CD4-positive, alpha-beta memory T cell (primary cell): ENCODE measurements at regions not wholly inside any gene's neighbourhood (a gene's known extent, or its start where the extent isn't known, plus 50 kb on each side); places are given as distances from the start of the nearest gene placed in this dataset.

Source experiments
- CTCF ChIA-PET: fragments of 350-600 bp; sonication (Branson Sonifier 250); formaldehyde crosslinking; loops from one replicate; lab custom pipeline; 2021; ENCODE audit warnings: inconsistent platforms; ENCODE audit not compliant: partially characterized antibody; lab: Charles Lee
- POLR2A ChIA-PET: fragments of 350-600 bp; sonication (Branson Sonifier 250); formaldehyde crosslinking; loops from one replicate; lab custom pipeline; 2021; ENCODE audit not compliant: partially characterized antibody; lab: Charles Lee
- DNase-seq, 5 donors: peaks; one replicate each; pipeline versions ENCODE4 v3.0.0 to v3.0.0-alpha.2; 2020 to 2022; ENCODE audit warnings: mixed read lengths in 1 of 5
- H3K27ac ChIP-seq: one replicate; pipeline ENCODE4 v1.7.0; 2013; ENCODE audit warnings: low read depth, low read length
- H3K27me3 ChIP-seq: 2 replicates; pipeline ENCODE4 v1.7.0; 2013; ENCODE audit warnings: mild to moderate bottlenecking, low read length, moderate library complexity; ENCODE audit not compliant: insufficient read depth
- H3K36me3 ChIP-seq: 2 replicates; pipeline ENCODE4 v1.7.0; 2013; ENCODE audit warnings: mild to moderate bottlenecking, low read length, moderate library complexity; ENCODE audit not compliant: insufficient read depth
- H3K4me1 ChIP-seq: 2 replicates; pipeline ENCODE4 v1.7.0; 2013; ENCODE audit warnings: mild to moderate bottlenecking, low read length, moderate library complexity; ENCODE audit not compliant: insufficient read depth
- H3K4me3 ChIP-seq, 2 donors: one replicate each; pipeline ENCODE4 v1.7.0; 2013; ENCODE audit warnings: low read length in 2 of 2, mild to moderate bottlenecking in 1 of 2
- H3K9me3 ChIP-seq, 2 donors: one replicate each; pipeline ENCODE4 v1.7.0; 2013; ENCODE audit warnings: low read length in 2 of 2, control low read depth in 1 of 2; ENCODE audit not compliant: control insufficient read depth in 1 of 2
- H3K27ac Mint-ChIP-seq, 7 donors: one replicate each; pipeline ENCODE4 v1.8.0; 2020 to 2021; ENCODE audit warnings: mixed read lengths in 7 of 7, mild to moderate bottlenecking in 6 of 7, inconsistent platforms in 3 of 7, moderate library complexity in 3 of 7
- H3K27me3 Mint-ChIP-seq, 2 donors: one replicate each; pipeline ENCODE4 v1.8.0; 2020 to 2021; ENCODE audit warnings: mixed read lengths in 2 of 2
- H3K36me3 Mint-ChIP-seq, 2 donors: one replicate each; pipeline ENCODE4 v1.8.0; 2020 to 2021; ENCODE audit warnings: mixed read lengths in 2 of 2, inconsistent platforms in 1 of 2, mild to moderate bottlenecking in 1 of 2
- H3K4me1 Mint-ChIP-seq, 4 donors: one replicate each; pipeline ENCODE4 v1.8.0; 2020 to 2021; ENCODE audit warnings: mixed read lengths in 4 of 4, mild to moderate bottlenecking in 1 of 4
- H3K4me3 Mint-ChIP-seq, 8 donors: one replicate each; pipeline ENCODE4 v1.8.0; 2020 to 2021; ENCODE audit warnings: mixed read lengths in 8 of 8, mild to moderate bottlenecking in 7 of 8, moderate library complexity in 6 of 8, inconsistent platforms in 3 of 8
- H3K9me3 Mint-ChIP-seq, 8 donors: one replicate each; pipeline ENCODE4 v1.8.0; 2020 to 2021; ENCODE audit warnings: mixed read lengths in 8 of 8, mild to moderate bottlenecking in 5 of 8, inconsistent platforms in 3 of 8, moderate library complexity in 1 of 8
- intact Hi-C: fragments of 100-400 bp; cut with micrococcal nuclease; formaldehyde crosslinking; loops from one replicate; pipeline ENCODE4 v1.15.1; 2023

GRCh38 chr5:124467745-124468144 lies 278.7 kb downstream of the ZNF608 start:
- no peaks in the 10 kb centered on the region for H3K4me1 ChIP-seq
- no peak overlapping the region for H3K27ac Mint-ChIP-seq
- H3K36me3 Mint-ChIP-seq = no peaks in the 10 kb centered on the region
- no peak overlapping the region for H3K4me3 ChIP-seq
- no peaks in the 10 kb centered on the region for H3K27me3 Mint-ChIP-seq
- DNase-seq = no peak
- no peak overlapping the region for H3K27ac ChIP-seq
- H3K9me3 Mint-ChIP-seq = peaks cover 0 to 3% (median 0%) of the 10 kb centered on the region in 8 donors
- no peaks in the 10 kb centered on the region for H3K9me3 ChIP-seq
- H3K4me3 Mint-ChIP-seq = no peak overlapping the region
- ChIA-PET POLR2A (no interaction called here), CTCF (no interaction called here)
- H3K4me1 Mint-ChIP-seq = no peaks in the 10 kb centered on the region
- intact Hi-C loops = no loop called here
- H3K27me3 ChIP-seq = no peaks in the 10 kb centered on the region
- no peaks in the 10 kb centered on the region for H3K36me3 ChIP-seq

DNA sequence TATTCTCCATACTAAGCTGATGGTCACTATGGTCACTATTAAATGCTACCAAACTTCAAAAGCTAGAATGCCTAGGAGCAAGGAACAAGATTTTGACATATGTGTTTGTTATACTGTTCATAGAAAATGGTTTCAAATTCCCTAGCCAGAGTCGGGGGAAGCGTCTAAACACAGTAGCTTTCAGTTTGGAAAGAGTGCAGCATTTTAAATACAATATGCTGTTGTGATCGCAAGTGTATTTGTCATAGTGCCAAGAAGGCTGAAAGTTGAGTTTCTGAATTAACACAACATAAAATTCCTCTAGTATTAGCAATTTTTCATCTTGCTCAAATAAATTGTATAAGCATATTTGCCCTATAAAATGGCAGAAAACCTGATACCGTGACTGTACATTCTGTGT lies 280.4 kb downstream of the ZNF608 start:
- Mint-ChIP-seq H3K4me3 (no peak overlapping the region), H3K27me3 (no peaks in the 10 kb centered on the region), H3K9me3 (peaks cover 0 to 3% (median 0%) of the 10 kb centered on the region in 8 donors), H3K27ac (no peak overlapping the region), H3K4me1 (no peaks in the 10 kb centered on the region), H3K36me3 (no peaks in the 10 kb centered on the region)
- ChIA-PET POLR2A (no interaction called here), CTCF (no interaction called here)
- Histone ChIP-seq H3K27ac (no peak overlapping the region), H3K4me1 (no peaks in the 10 kb centered on the region), H3K4me3 (no peak overlapping the region), H3K36me3 (no peaks in the 10 kb centered on the region), H3K27me3 (no peaks in the 10 kb centered on the region), H3K9me3 (no peaks in the 10 kb centered on the region)
- intact Hi-C loops = no loop called here
- no peak for DNase-seq

DNA sequence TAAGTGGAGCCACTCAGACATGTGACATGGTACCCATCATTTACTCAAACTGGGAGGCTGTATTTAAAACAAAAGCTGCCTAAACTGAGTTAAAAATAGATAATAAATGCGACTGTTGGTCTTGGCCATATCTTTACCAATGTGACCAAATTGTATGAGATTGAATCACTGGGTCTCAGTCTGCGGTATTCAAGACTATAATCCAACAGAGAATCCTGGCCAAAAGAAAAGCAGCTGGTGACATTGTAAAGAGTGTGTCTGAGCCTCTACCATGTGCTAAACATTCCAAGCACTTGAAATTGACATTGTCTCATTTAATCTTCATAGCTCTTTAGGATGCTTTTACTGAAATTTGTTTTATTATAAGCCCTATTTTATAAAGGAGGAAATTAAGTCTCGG lies 282.6 kb downstream of the ZNF608 start:
- H3K9me3 ChIP-seq = no peaks in the 10 kb centered on the region
- Mint-ChIP-seq H3K27ac (no peak overlapping the region), H3K27me3 (no peaks in the 10 kb centered on the region), H3K36me3 (no peaks in the 10 kb centered on the region), H3K4me3 (no peak overlapping the region), H3K9me3 (peaks cover 0 to 9% (median under 1%) of the 10 kb centered on the region in 8 donors), H3K4me1 (no peaks in the 10 kb centered on the region)
- no peaks in the 10 kb centered on the region for H3K4me1 ChIP-seq
- no peak overlapping the region for H3K27ac ChIP-seq
- H3K4me3 ChIP-seq = no peak overlapping the region
- no peaks in the 10 kb centered on the region for H3K27me3 ChIP-seq
- DNase-seq = no peak
- ChIA-PET POLR2A (no interaction called here), CTCF (no interaction called here)
- H3K36me3 ChIP-seq = no peaks in the 10 kb centered on the region
- intact Hi-C loops = no loop called here

GRCh38 chr5:124462751-124463150 lies 283.7 kb downstream of the ZNF608 start:
- Mint-ChIP-seq H3K36me3 (no peaks in the 10 kb centered on the region), H3K4me1 (no peaks in the 10 kb centered on the region), H3K9me3 (peaks cover 0 to 9% (median under 1%) of the 10 kb centered on the region in 8 donors), H3K27ac (no peak overlapping the region), H3K27me3 (no peaks in the 10 kb centered on the region), H3K4me3 (no peak overlapping the region)
- H3K4me3 ChIP-seq = no peak overlapping the region
- DNase-seq = no peak
- ChIA-PET POLR2A (no interaction called here), CTCF (no interaction called here)
- no peak overlapping the region for H3K27ac ChIP-seq
- no peaks in the 10 kb centered on the region for H3K4me1 ChIP-seq
- H3K27me3 ChIP-seq = no peaks in the 10 kb centered on the region
- intact Hi-C loops = no loop called here
- H3K36me3 ChIP-seq = no peaks in the 10 kb centered on the region
- no peaks in the 10 kb centered on the region for H3K9me3 ChIP-seq

GRCh38 chr5:124461941-124462340 lies 284.5 kb downstream of the ZNF608 start:
- no peak for DNase-seq
- Histone ChIP-seq H3K36me3 (no peaks in the 10 kb centered on the region), H3K27ac (no peak overlapping the region), H3K9me3 (no peaks in the 10 kb centered on the region), H3K27me3 (no peaks in the 10 kb centered on the region), H3K4me1 (no peaks in the 10 kb centered on the region), H3K4me3 (no peak overlapping the region)
- Mint-ChIP-seq H3K27me3 (no peaks in the 10 kb centered on the region), H3K4me3 (no peak overlapping the region), H3K4me1 (no peaks in the 10 kb centered on the region), H3K27ac (no peak overlapping the region), H3K9me3 (peaks cover 0 to 9% (median under 1%) of the 10 kb centered on the region in 8 donors), H3K36me3 (no peaks in the 10 kb centered on the region)
- intact Hi-C loops = no loop called here
- CTCF ChIA-PET = no interaction called here
- POLR2A ChIA-PET = no interaction called here

DNA sequence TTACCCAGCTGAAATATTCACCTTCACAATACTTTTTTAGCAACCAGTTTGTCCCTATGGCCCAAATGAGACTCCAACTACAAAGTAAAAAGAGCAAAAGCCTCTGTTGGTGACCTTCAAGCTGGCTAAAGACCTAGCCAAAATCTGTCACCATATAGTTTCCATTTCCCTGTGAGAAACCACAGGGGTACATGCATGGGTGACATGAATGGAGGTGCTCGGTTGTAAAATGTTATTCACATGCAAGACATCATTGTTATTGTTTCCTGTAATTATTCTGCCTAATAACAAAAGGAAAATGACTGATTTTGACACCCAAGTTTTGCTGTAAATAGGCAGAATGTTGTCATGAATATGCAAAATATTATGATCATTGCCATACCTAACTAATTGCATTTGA lies 285.3 kb downstream of the ZNF608 start:
- Histone ChIP-seq H3K9me3 (no peaks in the 10 kb centered on the region), H3K4me1 (no peaks in the 10 kb centered on the region), H3K27me3 (no peaks in the 10 kb centered on the region), H3K27ac (no peak overlapping the region), H3K36me3 (no peaks in the 10 kb centered on the region), H3K4me3 (no peak overlapping the region)
- Mint-ChIP-seq H3K9me3 (peaks cover 0 to 9% (median 0%) of the 10 kb centered on the region in 8 donors), H3K4me1 (no peaks in the 10 kb centered on the region), H3K27me3 (no peaks in the 10 kb centered on the region), H3K27ac (no peak overlapping the region), H3K4me3 (no peak overlapping the region), H3K36me3 (no peaks in the 10 kb centered on the region)
- intact Hi-C loops = no loop called here
- POLR2A ChIA-PET = no interaction called here
- CTCF ChIA-PET = no interaction called here
- no peak for DNase-seq

- peaks cover 0 to 9% (median 0%) of the 10 kb centered on the region in 8 donors for H3K9me3 Mint-ChIP-seq
- POLR2A ChIA-PET = no interaction called here
- H3K27me3 ChIP-seq = no peaks in the 10 kb centered on the region
- H3K4me3 ChIP-seq = no peak overlapping the region
- H3K36me3 Mint-ChIP-seq = no peaks in the 10 kb centered on the region
- no peak for DNase-seq
- intact Hi-C loops = no loop called here
- CTCF ChIA-PET = no interaction called here
- no peak overlapping the region for H3K27ac Mint-ChIP-seq
- no peaks in the 10 kb centered on the region for H3K36me3 ChIP-seq
- no peaks in the 10 kb centered on the region for H3K9me3 ChIP-seq
- no peaks in the 10 kb centered on the region for H3K27me3 Mint-ChIP-seq
- no peaks in the 10 kb centered on the region for H3K4me1 ChIP-seq
- no peak overlapping the region for H3K27ac ChIP-seq
- no peak overlapping the region for H3K4me3 Mint-ChIP-seq
- H3K4me1 Mint-ChIP-seq = no peaks in the 10 kb centered on the region
These were observed 285.8 kb downstream of the ZNF608 start for GRCh38 chr5:124460642-124461041.

GRCh38 chr5:124459984-124460383 lies 286.5 kb downstream of the ZNF608 start:
- H3K36me3 ChIP-seq = no peaks in the 10 kb centered on the region
- DNase-seq = no peak
- Mint-ChIP-seq H3K27me3 (no peaks in the 10 kb centered on the region), H3K4me3 (no peak overlapping the region), H3K27ac (no peak overlapping the region), H3K36me3 (no peaks in the 10 kb centered on the region), H3K9me3 (peaks cover 0 to 9% (median 0%) of the 10 kb centered on the region in 8 donors), H3K4me1 (no peaks in the 10 kb centered on the region)
- H3K27me3 ChIP-seq = no peaks in the 10 kb centered on the region
- ChIA-PET POLR2A (no interaction called here), CTCF (no interaction called here)
- H3K9me3 ChIP-seq = no peaks in the 10 kb centered on the region
- no peak overlapping the region for H3K27ac ChIP-seq
- no peaks in the 10 kb centered on the region for H3K4me1 ChIP-seq
- H3K4me3 ChIP-seq = no peak overlapping the region
- intact Hi-C loops = no loop called here
